WERI-Rb-1 (cell line): ENCODE measurements at regions not wholly inside any gene's neighbourhood (a gene's known extent, or its start where the extent isn't known, plus 50 kb on each side); places are given as distances from the start of the nearest gene placed in this dataset.

Experiments
- DNase-seq: peaks from one replicate; pipeline ENCODE4 v3.0.0-alpha.2; 2020
- H3K27ac ChIP-seq: fragments of 250-450 bp; sonication (Bioruptor Pico); 2 replicates; pipeline ENCODE4 v1.5.1; 2020; ENCODE audit warnings: mild to moderate bottlenecking, moderate library complexity
- H3K27me3 ChIP-seq: fragments of 250-450 bp; sonication (Bioruptor Pico); 2 replicates; pipeline ENCODE4 v1.5.1; 2021; ENCODE audit warnings: mild to moderate bottlenecking, low read depth, moderate library complexity; ENCODE audit not compliant: insufficient read depth, severe bottlenecking
- H3K36me3 ChIP-seq: fragments of 250-450 bp; sonication (Bioruptor Pico); 2 replicates; pipeline ENCODE4 v1.5.1; 2020; ENCODE audit warnings: mild to moderate bottlenecking, moderate library complexity
- H3K4me3 ChIP-seq: 2 replicates; pipeline ENCODE4 v1.5.1; 2011; ENCODE audit warnings: low read depth, mild to moderate bottlenecking, control low read depth, low read length
- H3K9me3 ChIP-seq: fragments of 250-450 bp; sonication (Bioruptor Pico); 2 replicates; pipeline ENCODE4 v1.5.1; 2021; ENCODE audit warnings: mild to moderate bottlenecking, moderate library complexity; ENCODE audit not compliant: severe bottlenecking
- TF ChIP-seq, protein P1 (sequence below): IDR thresholded peaks from 2 replicates; pipeline ENCODE4 v1.5.1; 2011; ENCODE audit warnings: low read depth, mild to moderate bottlenecking, control low read depth, inconsistent platforms, low read length

DNA sequence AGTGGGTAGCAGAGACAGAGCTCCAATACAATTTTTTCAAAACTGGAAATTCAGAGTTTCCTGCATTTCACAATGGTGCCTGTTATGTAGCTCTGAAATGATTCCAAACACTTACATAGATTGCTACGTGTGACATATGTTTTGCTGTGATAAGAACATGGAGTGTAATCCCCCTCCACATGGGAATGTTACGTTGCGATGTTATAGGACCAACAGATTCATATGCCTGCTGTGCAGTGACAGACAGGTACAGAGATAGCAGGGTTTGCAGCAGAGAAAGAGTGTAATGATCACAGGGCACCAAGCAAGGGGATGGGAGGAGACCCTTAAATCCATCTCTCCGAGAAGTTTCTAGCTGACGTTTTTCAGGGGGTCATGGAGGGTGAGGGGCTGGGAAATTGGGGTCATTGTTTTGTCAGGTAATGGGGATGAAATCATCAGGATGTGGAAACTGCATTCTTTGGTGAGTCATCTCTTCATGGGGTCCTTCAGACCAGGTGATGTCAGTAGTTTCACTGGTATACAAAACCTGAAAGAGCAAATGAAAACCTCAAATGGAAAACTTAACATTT lies 76.6 kb upstream of the OSBPL8 start:
- TF ChIP-seq, protein P1, sequence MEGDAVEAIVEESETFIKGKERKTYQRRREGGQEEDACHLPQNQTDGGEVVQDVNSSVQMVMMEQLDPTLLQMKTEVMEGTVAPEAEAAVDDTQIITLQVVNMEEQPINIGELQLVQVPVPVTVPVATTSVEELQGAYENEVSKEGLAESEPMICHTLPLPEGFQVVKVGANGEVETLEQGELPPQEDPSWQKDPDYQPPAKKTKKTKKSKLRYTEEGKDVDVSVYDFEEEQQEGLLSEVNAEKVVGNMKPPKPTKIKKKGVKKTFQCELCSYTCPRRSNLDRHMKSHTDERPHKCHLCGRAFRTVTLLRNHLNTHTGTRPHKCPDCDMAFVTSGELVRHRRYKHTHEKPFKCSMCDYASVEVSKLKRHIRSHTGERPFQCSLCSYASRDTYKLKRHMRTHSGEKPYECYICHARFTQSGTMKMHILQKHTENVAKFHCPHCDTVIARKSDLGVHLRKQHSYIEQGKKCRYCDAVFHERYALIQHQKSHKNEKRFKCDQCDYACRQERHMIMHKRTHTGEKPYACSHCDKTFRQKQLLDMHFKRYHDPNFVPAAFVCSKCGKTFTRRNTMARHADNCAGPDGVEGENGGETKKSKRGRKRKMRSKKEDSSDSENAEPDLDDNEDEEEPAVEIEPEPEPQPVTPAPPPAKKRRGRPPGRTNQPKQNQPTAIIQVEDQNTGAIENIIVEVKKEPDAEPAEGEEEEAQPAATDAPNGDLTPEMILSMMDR = no peak
- Histone ChIP-seq H3K4me3 (no peak overlapping the region), H3K9me3 (no peaks in the 10 kb centered on the region), H3K36me3 (no peaks in the 10 kb centered on the region), H3K27me3 (no peaks in the 10 kb centered on the region), H3K27ac (no peak overlapping the region)
- DNase-seq = no peak

DNA sequence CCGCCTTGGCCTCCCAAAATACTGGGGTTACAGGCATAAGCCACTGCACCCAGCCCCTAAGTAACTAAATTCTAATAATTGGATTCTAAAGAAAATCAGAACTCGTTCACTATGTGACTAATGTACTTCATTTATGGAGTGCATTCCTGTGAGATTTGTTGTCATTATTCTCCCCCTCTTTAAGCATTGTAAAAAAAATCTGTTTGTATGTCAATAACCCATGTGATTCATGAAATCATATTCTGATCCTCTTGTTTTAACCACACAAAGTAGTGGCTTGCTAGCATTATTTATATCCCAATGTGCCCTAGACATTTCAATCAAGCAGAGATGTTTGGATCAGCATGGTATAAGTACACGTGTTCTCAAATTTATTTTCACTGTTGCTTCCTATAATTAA lies 78.2 kb upstream of the OSBPL8 start:
- Histone ChIP-seq H3K9me3 (no peaks in the 10 kb centered on the region), H3K4me3 (no peak overlapping the region), H3K36me3 (no peaks in the 10 kb centered on the region), H3K27me3 (no peaks in the 10 kb centered on the region), H3K27ac (no peak overlapping the region)
- no peak for DNase-seq
- TF ChIP-seq, protein P1 = no peak

DNA sequence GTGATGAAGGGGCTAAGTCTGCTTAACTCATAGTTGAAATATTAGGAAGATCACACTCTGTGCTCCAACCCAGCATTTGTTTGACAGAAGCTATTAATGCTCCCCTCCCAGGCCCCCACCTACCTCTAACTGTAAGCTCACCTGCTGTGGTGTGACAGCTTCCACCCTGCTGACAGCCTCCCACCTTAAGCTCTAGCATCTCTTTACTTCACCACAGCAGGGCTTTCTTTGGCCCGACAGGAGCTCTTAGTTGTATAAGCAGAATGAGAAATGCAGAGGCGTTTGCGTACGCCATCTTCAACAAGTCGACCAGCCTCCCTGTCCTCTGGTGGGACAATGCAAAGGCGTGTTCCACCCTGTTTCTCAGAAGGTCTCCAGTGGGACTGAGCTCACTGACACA lies 80.1 kb upstream of the OSBPL8 start:
- TF ChIP-seq, protein P1 = no peak
- H3K4me3 ChIP-seq = no peak overlapping the region
- no peaks in the 10 kb centered on the region for H3K36me3 ChIP-seq
- H3K9me3 ChIP-seq = no peaks in the 10 kb centered on the region
- H3K27me3 ChIP-seq = no peaks in the 10 kb centered on the region
- DNase-seq = no peak
- H3K27ac ChIP-seq = no peak overlapping the region

DNA sequence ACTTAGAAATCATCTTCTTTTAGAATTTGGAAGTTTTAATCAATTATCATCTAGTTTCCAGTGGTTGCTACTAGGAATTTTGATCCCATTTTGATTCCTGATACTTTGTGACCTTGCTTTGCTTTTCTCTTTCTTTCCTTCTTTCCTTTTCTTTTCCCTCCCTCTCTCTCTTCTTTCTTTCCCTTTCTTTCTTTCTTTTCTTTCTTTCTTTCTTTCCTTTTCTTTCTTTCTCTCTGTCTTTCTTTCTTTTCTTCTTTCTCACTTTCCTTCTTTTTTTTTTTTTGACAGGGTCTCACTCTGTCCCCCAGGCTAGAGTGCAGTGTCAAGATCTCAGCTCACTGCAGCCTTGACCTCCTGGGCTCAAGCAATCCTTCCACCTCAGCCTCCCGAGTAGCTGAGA lies 81.5 kb upstream of the OSBPL8 start:
- H3K36me3 ChIP-seq = no peaks in the 10 kb centered on the region
- DNase-seq = no peak
- no peak overlapping the region for H3K27ac ChIP-seq
- H3K4me3 ChIP-seq = no peak overlapping the region
- no peaks in the 10 kb centered on the region for H3K27me3 ChIP-seq
- TF ChIP-seq, protein P1 = no peak
- H3K9me3 ChIP-seq = no peaks in the 10 kb centered on the region

DNA sequence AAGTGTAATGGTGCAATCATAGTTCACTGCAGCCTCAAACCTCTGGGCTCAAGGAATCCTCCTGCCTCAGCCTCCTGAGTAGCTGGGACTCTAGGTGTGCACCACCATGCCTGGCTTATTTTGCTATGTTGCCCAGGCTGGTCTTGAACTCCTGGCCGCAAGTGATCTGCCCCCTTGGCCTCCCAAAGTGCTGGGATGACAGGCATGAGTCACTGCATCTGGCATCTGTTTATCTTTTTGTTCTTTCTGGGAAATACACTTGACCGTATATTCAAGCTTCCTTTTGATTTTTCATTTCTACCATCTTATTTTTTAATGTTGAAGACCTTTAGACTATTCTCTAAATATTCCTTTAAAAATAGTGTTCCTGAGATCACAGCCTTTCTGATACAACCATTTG lies 82.4 kb upstream of the OSBPL8 start:
- Histone ChIP-seq H3K27me3 (no peaks in the 10 kb centered on the region), H3K27ac (no peak overlapping the region), H3K4me3 (no peak overlapping the region), H3K36me3 (no peaks in the 10 kb centered on the region), H3K9me3 (no peaks in the 10 kb centered on the region)
- TF ChIP-seq, protein P1 = no peak
- DNase-seq = no peak

DNA sequence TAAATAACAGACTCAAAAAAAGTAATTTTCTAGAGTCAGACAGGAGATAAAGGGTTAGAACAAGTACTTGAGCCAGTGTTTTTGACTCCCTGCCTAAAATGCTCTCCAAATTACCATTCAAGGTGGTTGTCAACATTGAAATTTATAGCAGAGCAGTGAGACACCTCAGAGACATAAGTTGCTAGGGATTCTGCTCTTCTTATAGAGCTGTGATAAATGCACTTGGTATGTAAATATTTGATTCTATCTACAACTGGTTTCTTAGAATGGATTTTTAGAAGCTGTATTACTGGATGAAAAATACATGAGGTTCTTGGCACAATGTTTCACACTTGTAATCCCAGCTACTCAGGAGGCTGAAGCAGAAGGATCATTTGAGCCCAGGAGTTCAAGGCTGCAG lies 83.9 kb upstream of the OSBPL8 start:
- H3K4me3 ChIP-seq = no peak overlapping the region
- no peak overlapping the region for H3K27ac ChIP-seq
- no peaks in the 10 kb centered on the region for H3K27me3 ChIP-seq
- TF ChIP-seq, protein P1 = no peak
- no peak for DNase-seq
- H3K36me3 ChIP-seq = no peaks in the 10 kb centered on the region
- H3K9me3 ChIP-seq = no peaks in the 10 kb centered on the region
